Activated CD4-positive, alpha-beta T cell treated with anti-CD3 and anti-CD28 coated beads, Interleukin-2, amount 50 U/mL, for 16 hours (primary cell): ENCODE measurements at regions not wholly inside any gene's neighbourhood (a gene's known extent, or its start where the extent isn't known, plus 50 kb on each side); places are given as distances from the start of the nearest gene placed in this dataset.
"Not testable (repeated sequence)": the region's sequence is repeated elsewhere in the genome, so short reads cannot be mapped to it uniquely, and the experiment has no call there.

ENCODE experiments used
- DNase-seq: peaks from one replicate; pipeline ENCODE4 v3.0.0-alpha.2; 2020

DNA sequence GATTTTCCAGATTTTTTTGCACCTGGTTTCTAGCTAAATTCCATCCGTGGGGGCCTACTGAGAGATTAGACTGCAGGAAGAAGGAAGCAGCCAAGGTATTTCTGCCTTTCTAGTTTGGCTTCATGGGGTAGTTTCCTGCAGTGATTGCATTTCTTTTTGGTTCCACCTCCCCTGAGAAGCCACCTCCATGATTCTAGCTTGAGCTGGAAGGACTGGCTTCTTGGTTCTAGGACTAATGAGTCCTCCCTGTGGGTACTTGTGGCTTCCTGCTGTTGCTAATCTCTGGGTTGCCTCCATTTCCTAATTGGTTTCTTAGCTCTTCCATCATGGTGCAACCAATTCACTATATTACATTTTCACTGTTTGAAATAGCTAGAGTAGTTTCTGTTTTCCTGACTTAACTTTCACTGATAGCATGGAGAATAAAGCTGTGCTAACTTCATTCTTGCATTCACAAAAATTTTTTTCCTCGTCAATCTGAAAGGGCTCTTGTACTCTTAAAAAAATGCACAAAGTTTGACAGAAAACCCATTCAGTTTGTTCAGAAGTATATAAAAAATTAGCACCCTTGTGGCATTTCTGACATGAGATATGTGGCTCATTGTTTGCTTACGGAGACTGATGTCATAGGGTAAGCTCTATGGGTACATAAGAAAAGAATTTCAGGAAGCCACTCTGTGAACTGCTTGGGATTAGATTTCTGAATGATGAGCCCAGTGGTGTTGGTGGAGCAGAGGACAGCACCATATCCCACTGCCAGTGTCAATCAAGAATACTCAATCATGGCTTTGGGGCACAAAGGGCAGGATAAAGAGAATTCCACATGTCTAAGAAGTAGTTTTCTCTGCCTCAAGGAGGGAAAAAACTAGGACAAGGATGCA lies 242.8 kb upstream of the RBMS1 start:
- no peak for DNase-seq

DNA sequence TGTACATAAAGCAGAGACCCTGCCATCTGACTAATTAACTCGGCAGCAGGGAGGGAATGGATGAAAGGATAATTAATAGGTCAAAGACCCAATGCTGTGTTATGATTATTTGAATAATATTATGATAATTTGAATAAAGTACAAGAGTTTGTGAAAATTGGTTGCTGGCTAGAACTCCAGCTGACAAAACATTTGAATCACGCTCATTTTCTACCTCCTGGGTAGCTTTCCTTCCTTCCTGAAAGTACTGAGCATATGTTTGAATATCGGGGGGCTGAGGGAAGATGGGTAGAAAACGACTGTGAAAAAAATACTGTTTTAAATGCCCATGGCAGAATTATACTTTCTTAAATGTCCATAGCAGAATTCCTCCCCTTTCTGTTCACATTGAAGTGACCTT lies 243.6 kb upstream of the RBMS1 start:
- no peak for DNase-seq

DNA sequence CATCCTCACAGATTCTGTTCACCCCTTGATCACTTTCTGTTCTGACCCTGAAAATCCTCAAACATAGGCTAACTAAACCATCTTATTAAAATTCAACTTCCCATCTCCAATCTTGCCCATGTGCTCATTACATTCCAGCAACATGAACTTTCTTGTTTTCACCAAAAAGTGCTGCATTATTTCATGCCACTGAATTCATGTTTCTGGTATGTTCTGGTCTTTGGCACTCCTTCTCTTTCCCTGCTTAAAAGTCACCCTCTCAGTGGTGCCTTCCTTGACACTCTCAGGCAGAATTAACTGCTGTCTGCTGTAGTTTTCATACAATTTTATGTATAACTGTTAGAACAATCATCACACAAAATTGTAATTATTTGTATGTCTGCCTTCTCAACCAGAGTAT lies 247.7 kb upstream of the RBMS1 start:
- DNase-seq, result no peak

DNA sequence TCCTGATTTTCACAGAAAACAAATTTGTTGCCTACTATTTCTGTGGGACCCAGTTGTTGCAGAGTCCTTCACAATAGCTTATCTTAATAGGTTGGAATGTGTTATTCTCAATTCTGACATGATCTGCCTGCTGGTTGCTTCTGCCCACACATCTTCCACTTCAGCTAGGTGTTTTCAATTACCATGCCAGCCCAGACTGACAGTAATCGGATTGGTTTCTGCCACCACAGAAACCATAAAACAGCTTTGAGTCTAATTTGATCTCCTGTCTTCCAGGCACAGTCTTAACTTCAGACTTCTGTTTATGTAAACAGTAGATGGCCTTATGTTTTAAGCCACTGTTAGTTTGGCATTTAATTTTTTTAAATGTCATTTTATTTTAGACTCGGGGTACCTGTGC lies 248.2 kb upstream of the RBMS1 start:
- no peak for DNase-seq

DNA sequence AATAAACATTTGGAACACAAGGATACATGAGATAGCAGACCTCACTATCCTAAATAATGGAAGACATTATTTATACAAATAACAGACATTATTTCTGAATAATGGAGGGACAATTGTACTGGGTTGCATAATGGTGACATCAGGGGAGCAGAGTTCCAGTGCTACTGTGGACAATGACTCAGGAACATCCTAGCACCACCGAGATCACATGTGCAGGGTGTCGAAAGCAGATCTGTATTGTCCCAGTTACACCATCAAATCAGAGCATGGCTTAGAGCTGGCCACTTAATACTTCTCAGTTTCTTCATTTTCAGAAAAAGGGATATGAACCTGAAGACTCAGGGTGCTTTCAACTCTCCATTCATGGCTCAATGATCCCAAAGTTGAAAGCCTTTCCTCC lies 249.1 kb upstream of the RBMS1 start:
- DNase-seq, result no peak

DNA sequence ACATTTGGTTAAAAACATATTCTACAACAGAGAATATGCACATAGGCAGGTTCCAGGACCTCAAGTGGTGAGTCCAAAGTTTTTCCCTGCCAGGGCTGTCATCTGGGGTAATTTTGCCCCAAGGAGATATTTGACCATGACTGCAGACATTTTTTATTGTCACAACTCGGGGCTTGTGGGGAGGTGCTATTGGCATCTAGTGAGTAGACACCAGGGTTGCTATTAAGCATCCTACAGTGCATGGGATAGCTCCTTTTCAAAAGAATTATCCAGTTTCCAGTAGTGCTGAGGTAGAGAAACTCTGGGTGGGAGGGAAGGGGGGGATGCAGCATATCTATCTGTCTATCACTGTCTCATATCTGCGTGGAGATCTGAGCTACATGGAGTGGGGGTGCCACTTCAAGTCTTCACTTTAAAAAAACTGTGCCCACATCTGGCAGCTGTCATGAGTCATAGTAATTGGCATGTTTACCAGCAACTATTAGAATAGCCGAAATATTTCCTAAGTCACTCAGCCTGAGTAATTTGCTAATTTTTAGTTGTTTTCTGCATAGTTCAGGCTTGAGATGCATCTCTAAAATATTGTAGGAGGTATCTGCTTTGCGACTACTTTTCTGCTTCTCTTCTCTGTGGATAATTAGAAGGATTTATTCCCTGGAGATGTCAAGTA lies 254.0 kb upstream of the RBMS1 start:
- DNase-seq, result no peak

DNA sequence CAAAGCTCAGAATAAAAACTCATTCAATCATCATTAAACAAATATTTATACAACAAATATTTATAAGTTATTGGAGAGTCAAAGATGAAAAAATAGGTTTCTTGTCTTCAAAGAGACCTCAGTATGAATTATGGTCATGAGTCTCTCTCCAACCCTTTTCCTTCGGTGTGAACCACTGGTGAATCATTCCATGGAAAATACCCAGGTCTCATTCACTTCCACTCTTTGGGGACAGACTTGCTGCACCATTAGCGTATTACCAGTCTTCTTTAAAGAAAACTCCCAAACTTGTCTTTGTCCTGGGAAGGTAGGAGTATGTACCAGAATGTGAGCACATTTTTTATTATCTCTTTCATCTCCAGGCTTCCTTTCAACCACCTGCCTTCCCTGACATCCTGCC lies 257.4 kb upstream of the RBMS1 start:
- no peak for DNase-seq

DNA sequence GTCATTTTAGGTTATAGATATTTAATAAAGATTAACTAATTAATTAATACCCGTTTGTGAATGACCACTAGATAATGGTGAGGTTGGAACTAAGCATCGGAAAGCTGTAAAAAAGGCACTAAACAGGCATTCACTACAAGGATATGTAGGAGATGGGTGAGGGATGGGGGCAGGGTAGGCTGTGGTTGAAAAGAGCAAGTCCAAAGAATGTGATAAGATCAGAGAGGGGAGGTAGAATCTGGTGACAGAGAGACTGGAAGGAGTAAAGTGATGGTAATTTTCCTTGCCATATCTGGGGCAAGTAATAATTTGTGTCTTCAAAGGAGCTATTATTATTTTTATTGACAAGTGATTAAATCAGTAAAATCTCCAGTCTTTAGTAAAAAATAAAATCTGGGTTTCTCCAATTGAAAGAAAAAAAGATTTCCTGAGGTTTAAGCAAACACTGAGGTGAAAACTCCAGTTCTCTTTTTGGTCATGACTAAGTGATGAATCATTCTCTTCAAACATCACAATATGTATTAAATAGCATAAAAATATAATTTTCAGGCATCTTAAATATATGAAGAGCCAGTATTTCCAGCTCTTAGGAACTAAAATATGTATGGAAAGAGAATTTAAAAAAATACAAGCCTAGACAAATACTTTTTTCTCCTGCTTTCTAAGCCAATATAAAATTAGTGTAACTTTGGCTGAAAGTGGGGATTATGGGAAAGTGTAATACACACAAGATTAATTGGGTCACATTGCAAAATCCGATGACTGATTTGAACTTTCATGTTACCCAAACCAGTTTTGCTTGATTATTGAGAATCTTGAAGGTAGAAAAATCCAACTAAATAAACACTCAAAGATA lies 259.1 kb upstream of the RBMS1 start:
- no peak for DNase-seq

DNA sequence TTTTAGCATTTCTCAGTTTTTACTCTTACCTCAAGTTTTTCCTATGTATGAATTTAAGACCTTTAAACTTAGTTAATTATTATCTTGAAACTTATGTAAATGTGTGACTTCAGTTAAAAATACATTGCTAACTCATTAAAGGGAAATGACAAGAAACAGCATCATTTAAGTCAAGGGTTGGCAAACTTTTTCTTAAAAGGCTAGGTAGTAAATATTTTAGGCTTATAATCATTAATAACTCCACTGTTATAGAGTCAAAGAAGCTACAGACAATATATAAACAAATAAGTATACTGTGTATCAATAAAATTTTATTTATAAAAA lies 259.7 kb upstream of the RBMS1 start:
- DNase-seq, result no peak

DNA sequence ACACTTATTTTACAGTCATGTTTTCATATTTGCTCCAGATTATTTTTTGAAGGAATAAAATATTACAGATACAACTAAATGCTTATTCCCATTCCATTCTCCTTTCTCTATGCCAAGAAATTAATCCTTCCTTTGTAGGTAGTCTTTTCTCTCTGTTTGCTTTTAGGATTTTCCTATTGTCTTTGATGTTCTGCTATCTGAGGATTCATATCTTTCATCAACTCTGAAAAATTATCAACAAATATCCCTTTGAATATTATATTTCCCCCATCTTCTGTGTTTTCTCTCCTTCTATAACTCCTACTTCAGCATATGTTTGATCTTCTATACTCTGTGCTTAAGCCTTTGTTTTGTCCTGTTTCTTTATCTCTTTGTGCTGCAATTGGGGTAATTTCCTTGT lies 260.4 kb upstream of the RBMS1 start:
- no peak for DNase-seq

DNA sequence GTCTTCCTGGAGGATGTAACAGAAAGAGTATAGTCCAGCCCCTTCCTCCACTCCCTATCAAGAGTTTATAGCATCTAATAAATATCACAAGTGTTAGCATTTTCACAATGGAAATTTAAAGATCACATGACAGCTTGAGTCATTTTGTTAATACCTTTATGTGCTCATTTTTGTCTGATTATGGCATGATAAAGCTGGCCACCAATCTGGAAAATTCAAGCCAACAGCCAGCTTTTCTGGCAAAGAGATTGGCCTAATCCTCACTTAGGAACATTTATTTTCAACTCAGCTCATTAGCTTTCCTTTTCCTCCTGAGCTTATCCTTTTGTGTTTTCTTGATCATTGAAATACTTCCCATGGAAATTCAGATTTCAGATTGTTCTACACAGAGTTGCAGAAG lies 262.9 kb upstream of the RBMS1 start:
- no peak for DNase-seq

DNA sequence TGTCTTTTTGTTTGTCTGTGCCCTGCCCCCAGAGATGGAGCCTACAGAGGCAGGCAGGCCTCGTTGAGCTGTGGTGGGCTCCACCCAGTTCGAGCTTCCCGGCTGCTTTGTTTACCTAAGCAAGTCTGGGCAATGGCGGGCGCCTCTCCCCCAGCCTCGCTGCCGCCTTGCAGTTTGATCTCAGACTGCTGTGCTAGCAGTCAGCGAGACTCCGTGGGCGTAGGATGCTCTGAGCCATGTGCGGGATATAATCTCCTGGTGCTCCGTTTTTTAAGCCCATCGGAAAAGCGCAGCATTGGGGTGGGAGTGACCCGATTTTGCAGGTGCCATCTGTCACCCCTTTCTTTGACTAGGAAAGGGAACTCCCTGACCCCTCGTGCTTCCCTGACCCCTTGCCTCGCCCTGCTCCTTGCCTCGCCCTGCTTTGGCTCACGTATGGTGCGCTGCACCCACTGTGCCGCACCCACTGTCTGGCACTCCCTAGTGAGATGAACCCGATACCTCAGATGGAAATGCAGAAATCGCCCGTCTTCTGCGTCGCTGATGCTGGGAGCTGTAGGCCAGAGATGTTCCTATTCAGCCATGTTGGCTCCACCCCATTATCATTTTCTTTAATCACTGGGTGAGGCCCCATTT lies 269.0 kb upstream of the RBMS1 start:
- DNase-seq, result not testable (repeated sequence)

DNA sequence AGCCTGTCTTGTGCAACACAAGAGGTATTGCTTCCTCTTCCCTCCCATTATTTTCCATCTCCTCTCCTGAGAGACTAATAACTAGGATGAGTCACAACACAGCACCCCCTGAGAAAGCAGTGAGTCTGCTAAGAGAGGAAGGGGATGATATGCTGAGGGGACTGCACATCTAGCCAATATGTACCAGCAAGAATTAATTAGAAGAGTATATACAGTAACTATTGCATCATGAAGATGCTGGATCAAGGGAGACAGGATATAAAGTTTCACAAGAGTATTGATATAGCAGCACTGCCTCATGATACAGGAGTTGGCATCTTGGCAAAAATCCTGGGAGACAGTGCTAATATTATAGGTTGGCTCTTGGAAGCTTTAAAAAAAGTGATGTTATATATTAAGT lies 289.9 kb upstream of the RBMS1 start:
- DNase-seq, result no peak

DNA sequence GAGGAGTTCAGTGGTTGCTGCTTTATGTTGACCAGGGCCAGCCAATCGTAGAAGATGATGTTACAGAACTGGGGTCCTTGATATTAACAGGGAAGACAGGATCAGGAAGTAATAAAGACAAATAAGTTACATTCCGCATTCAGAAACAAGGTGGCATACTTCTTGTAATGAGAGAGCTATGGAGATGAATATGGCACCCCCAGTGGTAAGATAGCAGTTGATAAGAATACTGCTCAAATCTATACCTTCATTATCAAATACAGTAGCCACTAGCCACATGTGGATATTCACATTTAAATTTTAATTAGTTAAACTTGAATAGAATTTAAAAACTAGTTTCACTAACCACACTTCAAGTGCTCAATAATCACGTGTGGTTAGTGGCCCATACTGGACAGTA lies 290.4 kb upstream of the RBMS1 start:
- DNase-seq, result no peak

DNA sequence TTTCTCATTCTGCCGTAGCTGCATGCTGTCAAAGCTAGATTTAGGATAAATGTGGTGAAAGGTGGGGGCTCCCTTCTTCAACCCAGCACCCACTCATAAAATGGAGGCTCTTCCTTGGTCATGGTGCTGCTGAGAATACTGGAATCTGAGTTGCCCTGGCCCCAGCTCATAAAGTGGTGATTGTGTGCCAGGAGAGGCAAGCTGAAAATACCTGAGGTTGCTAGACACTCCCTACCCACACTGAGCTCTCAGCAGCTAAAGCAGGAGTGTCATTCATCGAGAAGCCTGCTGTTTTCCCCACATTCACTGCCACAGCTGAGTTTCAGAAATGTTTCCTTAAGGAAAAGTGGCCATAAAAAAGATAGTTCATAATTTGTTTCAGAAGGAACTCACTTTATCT lies 297.1 kb upstream of the RBMS1 start:
- no peak for DNase-seq

DNA sequence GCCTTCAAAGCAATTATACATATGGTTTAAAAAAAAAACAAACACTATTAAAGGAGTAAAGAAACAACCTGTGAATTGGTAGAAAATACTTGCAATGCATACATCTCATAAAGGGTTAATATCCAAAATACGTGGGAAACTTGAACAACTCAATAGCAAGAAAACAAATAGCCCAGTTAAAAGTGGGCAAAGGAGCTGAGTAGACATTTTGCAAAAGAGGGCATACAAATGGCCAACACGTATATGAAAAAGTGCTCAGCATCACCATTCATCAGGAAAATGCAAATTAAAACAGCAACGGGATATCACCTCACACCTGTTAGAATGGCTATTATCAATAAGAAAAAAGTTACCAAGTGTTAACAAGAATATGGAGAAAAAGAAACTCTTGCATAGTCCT lies 298.3 kb upstream of the RBMS1 start:
- DNase-seq, result no peak

DNA sequence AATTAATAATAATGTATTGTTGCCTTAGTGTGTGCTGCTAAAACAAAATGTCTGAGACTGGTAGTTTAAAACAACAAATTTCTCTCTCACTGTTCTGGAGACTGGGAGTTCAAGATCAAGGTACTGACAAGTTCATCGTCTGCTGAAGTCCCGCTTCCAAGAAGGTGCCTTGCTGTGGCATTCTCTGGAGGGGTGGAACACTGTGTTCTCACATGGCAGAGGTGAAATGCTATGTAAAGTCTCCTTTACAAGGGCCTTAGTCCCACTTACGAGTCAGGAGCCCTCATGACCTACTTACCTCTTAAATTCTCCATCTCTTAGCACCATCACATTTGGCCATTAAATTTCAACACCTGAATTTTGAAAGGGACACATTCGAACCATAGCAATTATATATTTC lies 299.2 kb upstream of the RBMS1 start:
- DNase-seq, result no peak

DNA sequence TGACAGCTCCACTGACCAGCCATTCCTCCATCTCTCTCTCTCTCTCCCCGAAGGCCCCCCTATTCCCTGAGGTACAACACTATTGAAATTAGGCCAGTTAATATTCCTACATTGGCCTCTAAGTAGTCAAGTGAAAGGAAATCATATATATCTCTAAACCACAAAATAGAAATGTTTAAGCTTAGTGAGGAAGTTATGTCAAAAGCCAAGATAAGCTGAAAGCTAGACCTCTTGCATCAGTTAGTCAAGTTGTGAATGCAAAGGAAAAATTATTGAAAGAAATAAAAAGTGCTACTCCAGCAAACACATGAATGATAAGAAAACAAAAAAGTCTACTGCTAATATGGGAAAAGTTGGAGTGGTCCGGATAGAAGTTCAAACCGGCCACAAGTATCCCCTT lies 301.3 kb upstream of the RBMS1 start:
- no peak for DNase-seq

DNA sequence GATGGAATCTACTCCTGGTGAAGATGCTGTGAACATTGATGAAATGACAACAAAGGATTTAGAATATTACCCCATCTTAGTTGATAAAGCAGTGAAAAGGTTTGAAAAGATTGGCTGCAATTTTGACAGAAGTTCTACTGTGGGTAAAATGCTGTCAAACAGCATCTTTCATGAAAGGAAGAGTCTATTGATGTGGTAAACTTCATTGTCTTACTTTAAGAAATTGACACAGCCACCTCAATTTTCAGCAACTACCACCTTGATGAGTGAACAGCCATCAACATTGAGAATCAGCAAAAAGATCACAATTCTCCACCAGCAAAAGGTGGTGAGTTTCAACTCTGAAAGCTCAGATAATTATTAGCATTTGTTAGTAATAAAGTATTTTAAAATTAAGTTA lies 310.3 kb upstream of the RBMS1 start:
- no peak for DNase-seq

DNA sequence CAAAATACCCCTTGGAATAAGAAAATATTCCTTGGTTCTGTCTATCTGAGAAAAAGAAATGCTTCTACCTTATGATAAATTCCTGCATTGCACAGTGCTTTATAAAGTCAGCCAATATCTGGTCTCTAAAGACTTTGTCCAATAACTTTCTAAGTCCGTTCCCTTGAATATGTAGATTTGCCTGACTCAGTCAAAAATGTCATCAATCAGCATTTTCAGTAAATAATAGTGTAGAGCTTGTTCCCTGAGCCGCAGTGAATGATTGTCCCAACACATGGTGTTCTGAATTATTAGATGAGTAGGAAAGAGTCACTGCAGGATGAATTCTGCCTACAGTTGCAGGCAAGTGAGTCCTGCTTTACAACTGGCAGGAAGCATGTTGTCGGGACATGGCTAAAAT lies 316.8 kb upstream of the RBMS1 start:
- DNase-seq, result no peak

DNA sequence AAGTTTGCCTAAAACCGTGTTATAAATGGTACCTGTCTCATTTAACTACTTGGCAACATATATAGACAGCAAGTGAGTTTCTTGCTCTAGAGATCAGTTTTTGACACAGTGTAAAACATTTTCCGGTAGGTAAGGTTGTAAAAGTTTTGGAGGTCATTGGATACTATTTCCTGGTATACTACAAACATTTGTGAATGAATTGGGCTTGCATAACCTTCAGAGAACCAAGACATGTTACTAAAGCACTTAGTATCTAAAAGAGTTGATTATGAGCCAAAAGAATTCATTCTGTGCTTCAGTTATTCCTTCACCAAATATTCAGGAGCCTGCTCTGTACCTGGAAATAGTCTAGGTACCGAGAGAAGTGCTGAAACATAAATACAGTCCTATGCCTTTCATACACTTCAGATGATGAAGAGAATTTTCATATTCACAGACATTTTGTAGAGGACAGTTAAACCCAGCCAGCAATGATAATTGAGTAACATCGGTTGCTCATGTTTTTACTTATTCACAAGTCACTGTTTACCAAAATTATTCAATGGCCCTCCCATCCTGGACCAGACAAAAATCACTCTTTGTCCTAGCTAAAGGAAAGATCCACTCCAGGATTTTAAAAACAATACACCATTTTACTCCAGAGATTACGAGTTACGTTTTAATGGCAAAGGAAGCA lies 319.4 kb upstream of the RBMS1 start:
- no peak for DNase-seq

DNA sequence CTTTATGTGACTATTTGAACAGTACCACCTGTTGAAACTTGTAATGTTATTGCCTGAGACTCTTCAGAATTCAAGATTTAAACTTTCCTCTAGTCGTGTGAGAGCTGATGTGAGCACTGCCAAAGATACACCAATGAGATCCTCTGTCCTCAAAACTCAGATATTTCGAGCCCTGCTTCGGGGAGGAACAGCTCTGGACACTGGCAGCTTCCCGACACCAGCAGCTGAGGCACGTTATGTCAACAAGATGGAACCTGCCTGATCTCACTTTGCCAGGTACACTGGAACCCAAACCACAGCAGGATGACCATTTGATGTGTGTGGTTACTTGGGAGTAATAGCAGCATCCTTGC lies 319.9 kb upstream of the RBMS1 start:
- no peak for DNase-seq

DNA sequence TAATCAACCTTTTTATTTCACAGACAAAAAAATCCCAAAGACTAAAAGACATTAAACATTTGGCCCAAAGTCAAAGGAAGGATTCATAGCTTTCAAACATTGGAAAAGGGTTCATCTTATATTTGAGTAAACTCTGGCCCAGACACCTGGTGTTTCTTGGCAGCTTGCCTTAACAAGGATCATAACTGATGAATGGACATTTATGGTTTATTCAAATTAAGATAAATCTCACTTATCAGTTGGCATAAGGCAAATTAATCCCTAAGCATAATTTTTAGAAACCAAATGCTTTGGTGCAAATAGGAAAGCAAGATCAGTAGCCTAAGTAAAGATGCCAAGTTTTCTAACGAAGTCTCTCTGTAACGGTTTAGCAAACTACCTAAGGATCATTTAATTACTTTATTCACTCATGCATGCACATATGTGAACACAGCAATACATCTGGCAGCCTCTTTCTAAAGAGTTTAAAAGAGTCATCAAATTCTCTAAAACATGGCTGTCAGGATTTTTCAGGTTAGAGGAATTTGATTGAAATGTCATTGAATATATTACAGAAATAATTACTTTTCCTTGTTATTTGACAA lies 323.4 kb upstream of the RBMS1 start:
- no peak for DNase-seq
